GM19395 (cell line): ENCODE measurements at regions not wholly inside any gene's neighbourhood (a gene's known extent, or its start where the extent isn't known, plus 50 kb on each side); places are given as distances from the start of the nearest gene placed in this dataset.
"Not testable (repeated sequence)": the region's sequence is repeated elsewhere in the genome, so short reads cannot be mapped to it uniquely, and the experiment has no call there.

ENCODE experiments used
- ATAC-seq: cut with Tn5 transposase; IDR thresholded peaks from one replicate; pipeline ENCODE4 v1.9.1; 2021; ENCODE audit warnings: mild to moderate bottlenecking, moderate library complexity; ENCODE audit not compliant: unreplicated experiment

- ATAC-seq: no peak
Observed at GRCh38 chr4:10856271-10856782, 171.8 kb upstream of the CLNK start.

DNA sequence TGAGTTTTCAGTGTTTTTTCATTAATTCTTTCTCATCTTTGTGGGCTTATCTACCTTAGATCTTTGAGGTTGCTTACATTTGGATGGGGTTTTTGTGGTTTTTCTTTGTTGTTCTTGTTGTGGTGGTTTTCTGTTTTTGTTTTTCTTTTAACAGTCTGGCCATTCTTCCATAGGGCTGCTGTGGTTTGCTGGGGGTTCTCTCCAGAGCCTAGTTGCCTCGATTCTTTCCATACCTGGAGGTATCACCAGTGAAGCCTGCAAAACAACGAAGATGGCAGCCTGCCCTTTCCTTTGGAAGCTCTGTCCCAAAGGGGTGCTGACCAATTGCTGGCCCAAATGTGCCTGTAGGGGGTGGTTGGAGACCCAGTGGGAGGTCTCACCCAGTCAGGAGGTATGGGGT, 168.6 kb upstream of the CLNK start:
- ATAC-seq: no peak

GRCh38 chr4:10841697-10842096, 157.1 kb upstream of the CLNK start:
- ATAC-seq: no peak

- ATAC-seq: no peak
Observed at GRCh38 chr4:10837151-10837550, 152.6 kb upstream of the CLNK start.

DNA sequence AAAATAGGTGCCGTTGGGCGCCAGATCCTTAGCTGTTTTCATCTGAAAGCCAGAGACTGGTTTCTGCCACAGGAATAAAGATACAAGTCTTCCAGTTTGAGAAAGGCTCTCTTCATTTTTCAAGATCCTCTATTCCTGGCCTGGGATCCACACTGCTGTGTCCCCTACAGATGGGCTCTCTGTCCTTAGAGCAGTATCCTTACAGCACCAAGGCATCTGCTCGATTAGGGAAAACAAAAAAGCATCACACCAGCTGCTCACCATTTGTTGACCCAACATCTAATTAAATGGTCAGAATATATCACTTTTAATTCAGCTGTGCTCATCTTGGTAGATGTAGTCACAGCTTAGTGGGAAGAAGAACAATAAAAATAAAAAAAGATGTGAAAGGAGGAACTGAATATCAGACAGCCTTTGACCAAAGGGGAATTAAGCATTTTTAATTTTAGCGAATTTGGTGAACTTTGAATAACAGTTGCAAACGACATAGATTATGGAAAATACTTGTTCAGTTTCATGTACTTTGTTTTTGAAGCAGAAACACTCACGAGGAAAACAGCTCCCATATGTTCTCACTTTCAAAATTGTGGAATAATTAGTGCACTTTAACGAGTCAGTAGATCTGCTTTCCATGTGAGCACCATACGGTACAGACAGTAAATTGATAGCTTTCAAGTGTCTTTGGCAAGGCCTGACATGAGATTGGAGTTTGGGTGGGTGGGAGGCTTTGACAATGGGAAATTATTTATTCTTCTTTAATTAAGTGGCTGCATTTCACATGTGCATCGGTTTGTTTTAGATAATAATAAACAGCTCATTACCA, 148.4 kb upstream of the CLNK start:
- no peak for ATAC-seq

DNA sequence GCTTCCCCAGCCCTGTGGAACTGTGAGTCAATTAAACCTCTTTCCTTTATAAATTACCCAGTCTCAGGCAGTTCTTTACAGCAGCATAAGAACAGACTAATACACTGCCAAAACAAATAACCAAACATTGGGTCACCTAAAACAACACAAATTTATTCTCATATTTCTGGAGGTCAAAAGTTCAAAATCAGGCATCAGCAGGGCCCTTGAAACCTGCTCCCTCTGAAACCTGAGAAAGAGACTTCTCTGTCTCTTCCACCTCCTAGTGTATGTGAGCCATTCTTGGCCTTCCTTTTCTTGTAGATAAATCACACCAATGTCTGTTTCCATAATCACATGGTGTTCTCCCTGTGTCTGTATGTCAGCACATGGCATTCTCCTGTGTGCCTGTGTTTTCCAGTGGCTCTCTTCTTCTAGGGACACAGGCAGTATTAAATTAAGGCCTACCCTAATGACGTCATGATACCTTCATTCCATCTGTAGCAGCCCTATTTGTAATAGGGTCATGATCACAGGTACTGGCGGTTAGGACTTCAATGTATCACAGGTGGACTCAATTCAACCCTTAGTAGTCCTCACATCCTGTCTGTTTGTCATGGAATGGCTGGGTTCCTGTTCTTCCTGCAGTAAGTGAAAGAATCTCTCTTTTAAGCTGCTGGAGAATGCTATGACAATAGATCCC, 147.3 kb upstream of the CLNK start:
- no peak for ATAC-seq

GRCh38 chr4:10828918-10829538, 144.5 kb upstream of the CLNK start:
- not testable (repeated sequence) for ATAC-seq

- no peak for ATAC-seq
Observed at GRCh38 chr4:10821826-10822225, 137.3 kb upstream of the CLNK start.

- ATAC-seq: no peak
Observed at GRCh38 chr4:10816571-10816970, 132.0 kb upstream of the CLNK start.

DNA sequence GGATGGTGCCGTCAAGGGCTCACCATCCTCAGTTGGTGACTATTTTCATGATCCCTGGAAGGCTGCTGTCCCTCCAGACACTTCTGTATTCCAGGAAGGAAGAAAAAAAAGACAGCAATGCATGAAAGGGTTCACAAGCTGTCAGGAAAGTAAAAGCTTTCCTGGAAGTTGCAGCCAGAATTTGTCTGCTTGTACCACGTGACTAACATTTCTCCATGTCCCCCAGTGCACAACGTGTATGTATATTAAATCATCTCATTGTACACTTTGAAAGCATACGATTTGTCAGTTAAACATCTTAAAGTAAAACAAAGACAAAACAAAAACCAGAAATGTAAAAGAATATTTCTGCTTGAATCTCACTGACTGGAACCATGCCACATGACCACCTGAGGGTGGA, 127.4 kb upstream of the CLNK start:
- no peak for ATAC-seq

GRCh38 chr4:10810411-10810810, 125.8 kb upstream of the CLNK start:
- ATAC-seq: no peak

GRCh38 chr4:10809905-10810304, 125.3 kb upstream of the CLNK start:
- ATAC-seq: no peak

GRCh38 chr4:10808591-10808990, 124.0 kb upstream of the CLNK start:
- no peak for ATAC-seq

GRCh38 chr4:10806953-10807645, 122.5 kb upstream of the CLNK start:
- ATAC-seq: no peak

- no peak for ATAC-seq
Observed at GRCh38 chr4:10803713-10804343, 119.3 kb upstream of the CLNK start.

DNA sequence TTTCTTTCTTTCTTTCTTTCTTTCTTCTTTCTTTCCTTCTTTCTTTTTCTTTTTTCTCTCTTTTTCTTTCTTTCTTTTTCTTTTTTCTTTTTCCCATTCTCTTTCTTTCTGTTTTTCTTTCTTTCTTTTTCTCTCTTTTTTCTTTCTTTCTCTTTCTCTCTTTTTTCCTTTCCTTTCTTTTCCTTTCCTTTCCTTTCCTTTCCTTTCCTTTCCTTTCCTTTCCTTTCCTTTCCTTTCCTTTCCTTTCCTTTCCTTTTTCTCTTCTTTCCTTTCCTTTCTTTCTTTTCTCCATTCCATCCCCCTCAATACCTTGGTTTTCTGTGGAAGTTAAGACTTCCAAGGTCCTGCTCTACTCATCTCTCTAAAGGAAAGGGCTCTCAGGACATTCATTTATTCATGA, 102.8 kb upstream of the CLNK start:
- ATAC-seq: no peak

DNA sequence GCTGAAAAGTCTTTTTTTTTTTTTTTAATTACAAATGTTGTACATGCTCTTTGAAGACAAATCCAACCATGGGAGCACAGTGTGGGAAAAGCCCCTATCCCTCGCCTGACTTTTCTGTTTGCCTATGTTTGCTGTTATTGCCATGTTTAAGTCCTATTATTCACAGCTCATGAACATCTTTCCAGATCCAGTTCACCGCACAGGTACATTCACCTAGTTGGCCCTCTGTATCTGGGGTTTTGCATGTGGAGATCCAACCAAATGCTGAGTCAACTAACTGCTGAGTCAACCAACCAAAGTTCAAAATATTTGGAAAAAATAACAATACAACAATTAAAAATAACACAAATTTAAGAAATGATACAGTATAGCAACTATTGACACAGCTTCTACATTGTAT, 100.1 kb upstream of the CLNK start:
- ATAC-seq: no peak

DNA sequence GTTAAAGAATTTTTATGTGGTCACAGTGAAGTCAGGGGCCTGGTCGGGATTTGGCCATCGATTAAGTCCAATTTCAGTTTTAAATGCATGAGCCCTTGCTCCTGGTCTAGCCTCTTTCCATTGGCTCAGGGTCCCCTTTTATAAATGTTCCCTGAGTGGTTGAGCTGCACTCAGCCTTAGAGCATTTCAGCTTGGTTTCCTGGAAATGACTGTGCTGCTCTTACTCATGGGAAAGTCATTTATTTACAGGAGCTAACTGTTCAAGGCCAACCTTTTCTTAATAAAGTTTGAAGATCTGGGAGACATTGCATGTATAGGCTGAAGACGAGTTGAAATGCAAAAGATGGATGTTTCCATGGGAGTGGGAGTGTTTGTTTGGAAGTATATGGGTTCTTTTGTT, 98.8 kb upstream of the CLNK start:
- ATAC-seq: no peak

DNA sequence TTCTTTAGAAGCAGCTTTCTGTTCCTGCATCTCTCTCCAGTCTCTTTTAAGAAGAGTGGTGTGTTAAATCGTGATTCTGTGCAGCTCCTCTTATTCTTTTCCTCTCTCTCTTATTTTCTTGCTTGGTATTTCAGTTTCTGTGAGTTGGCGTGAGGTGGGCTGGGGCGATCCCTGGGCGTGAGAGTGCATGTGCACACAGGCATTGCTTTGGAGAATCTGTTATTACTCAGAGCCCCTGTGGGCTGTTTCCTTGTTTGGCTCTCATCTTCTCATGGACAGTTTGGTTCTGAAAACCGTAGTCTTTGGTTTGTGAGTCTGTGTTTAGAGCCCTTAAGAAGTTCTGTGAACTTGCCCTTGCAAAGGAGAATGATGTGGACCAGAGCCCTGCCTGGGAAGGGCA, 97.2 kb upstream of the CLNK start:
- no peak for ATAC-seq

GRCh38 chr4:10780803-10781202, 96.2 kb upstream of the CLNK start:
- not testable (repeated sequence) for ATAC-seq

- ATAC-seq: not testable (repeated sequence)
Observed at GRCh38 chr4:10775132-10775531, 90.6 kb upstream of the CLNK start.
